Parathyroid adenoma (tissue), 2 donors: ENCODE measurements at regions not wholly inside any gene's neighbourhood (a gene's known extent, or its start where the extent isn't known, plus 50 kb on each side); places are given as distances from the start of the nearest gene placed in this dataset.
A peak's percentile ranks its signal among the peaks of the same experiment; 100 is the strongest.

Experiments used
- H2AFZ ChIP-seq: fragments of 300-600 bp; sonication (generic); one replicate; pipeline ENCODE4 v1.7.0; 2017; ENCODE audit warnings: antibody characterized with exemption, mild to moderate bottlenecking
- H3K27ac ChIP-seq: fragments of 300-600 bp; sonication (generic); one replicate; pipeline ENCODE4 v1.7.0; 2017
- H3K27me3 ChIP-seq: fragments of 300-600 bp; sonication (generic); one replicate; pipeline ENCODE4 v1.7.0; 2017; ENCODE audit warnings: low read length; ENCODE audit not compliant: control insufficient read depth, insufficient read depth
- H3K36me3 ChIP-seq: fragments of 300-600 bp; sonication (generic); one replicate; pipeline ENCODE4 v1.7.0; 2017; ENCODE audit warnings: low read length; ENCODE audit not compliant: control insufficient read depth, insufficient read depth
- H3K4me1 ChIP-seq: fragments of 300-600 bp; sonication (generic); one replicate; pipeline ENCODE4 v1.7.0; 2017; ENCODE audit warnings: control low read depth
- H3K4me2 ChIP-seq: fragments of 300-600 bp; sonication (generic); one replicate; pipeline ENCODE4 v1.7.0; 2017; ENCODE audit warnings: low read length
- H3K4me3 ChIP-seq: fragments of 300-600 bp; sonication (generic); one replicate; pipeline ENCODE4 v1.7.0; 2017; ENCODE audit warnings: low read depth, low read length
- H3K79me2 ChIP-seq: fragments of 300-600 bp; sonication (generic); one replicate; pipeline ENCODE4 v1.7.0; 2017; ENCODE audit warnings: control low read depth
- H3K9ac ChIP-seq: fragments of 300-600 bp; sonication (generic); one replicate; pipeline ENCODE4 v1.7.0; 2017; ENCODE audit warnings: mild to moderate bottlenecking
- H3K9me3 ChIP-seq: fragments of 300-600 bp; sonication (generic); one replicate; pipeline ENCODE4 v1.7.0; 2017; ENCODE audit warnings: low read length; ENCODE audit not compliant: control insufficient read depth
- TF ChIP-seq, protein P1 (sequence below): fragments of 300-600 bp; sonication (generic); IDR thresholded peaks from one replicate; pipeline ENCODE4 v1.7.0; 2017; ENCODE audit warnings: antibody characterized with exemption, mild to moderate bottlenecking
- donor health status: primary hyperparathyroidism.

DNA sequence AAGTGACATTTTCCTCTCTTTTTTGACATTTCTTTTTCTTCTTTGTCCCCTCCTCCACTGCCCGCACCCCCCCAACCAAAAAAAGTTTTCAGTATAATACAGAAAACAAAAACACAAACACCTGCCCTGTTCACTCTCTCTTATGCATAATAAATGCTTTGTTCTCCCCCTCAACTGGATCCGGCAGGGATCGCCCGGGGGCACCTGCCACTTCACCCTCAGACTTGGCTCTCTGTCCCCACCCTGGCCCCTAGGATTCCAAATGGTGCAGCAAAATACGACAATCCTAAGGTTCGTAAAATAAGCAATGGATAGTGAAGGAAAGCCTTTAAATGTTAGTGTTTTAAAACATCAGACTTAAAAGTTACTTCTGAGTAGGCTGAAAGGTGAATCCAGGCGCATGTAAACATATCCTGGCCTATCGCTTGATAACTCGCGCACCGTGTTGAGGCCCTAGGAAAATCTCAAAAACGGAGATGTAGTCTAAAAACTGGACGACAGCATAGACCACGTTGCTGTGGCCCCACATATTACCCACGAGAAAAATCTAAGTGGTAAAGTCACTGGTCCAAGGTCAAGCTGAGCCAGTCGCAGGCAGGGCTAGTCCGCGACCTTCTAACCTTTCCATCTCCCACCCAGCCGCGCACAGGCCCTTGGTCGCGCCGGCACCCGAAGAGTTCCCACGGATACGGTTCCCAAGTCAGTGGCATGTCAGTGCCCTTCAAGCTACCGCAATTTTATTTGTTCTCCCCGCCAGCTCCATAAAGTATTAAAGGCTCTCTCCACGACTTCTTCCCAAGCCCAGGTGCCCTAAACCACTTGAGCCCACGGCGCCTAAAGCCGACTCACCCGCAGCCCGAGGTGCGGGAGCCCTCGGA is 130.8 kb downstream of the OGFRL1 start:
- H3K4me3 ChIP-seq = peak overlapping the region; percentile 94
- TF ChIP-seq, protein P1, sequence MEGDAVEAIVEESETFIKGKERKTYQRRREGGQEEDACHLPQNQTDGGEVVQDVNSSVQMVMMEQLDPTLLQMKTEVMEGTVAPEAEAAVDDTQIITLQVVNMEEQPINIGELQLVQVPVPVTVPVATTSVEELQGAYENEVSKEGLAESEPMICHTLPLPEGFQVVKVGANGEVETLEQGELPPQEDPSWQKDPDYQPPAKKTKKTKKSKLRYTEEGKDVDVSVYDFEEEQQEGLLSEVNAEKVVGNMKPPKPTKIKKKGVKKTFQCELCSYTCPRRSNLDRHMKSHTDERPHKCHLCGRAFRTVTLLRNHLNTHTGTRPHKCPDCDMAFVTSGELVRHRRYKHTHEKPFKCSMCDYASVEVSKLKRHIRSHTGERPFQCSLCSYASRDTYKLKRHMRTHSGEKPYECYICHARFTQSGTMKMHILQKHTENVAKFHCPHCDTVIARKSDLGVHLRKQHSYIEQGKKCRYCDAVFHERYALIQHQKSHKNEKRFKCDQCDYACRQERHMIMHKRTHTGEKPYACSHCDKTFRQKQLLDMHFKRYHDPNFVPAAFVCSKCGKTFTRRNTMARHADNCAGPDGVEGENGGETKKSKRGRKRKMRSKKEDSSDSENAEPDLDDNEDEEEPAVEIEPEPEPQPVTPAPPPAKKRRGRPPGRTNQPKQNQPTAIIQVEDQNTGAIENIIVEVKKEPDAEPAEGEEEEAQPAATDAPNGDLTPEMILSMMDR = no peak
- no peaks in the 10 kb centered on the region for H3K27me3 ChIP-seq
- H3K4me1 ChIP-seq = peaks cover 5% of the 10 kb centered on the region
- peak overlapping the region; percentile 8 for H3K9ac ChIP-seq
- H3K79me2 ChIP-seq = peaks cover 29% of the 10 kb centered on the region
- no peaks in the 10 kb centered on the region for H3K36me3 ChIP-seq
- peak overlapping the region; percentile 89 for H2AFZ ChIP-seq
- peak overlapping the region; percentile 75 for H3K27ac ChIP-seq
- H3K4me2 ChIP-seq = peak overlapping the region; percentile 93
- no peaks in the 10 kb centered on the region for H3K9me3 ChIP-seq

DNA sequence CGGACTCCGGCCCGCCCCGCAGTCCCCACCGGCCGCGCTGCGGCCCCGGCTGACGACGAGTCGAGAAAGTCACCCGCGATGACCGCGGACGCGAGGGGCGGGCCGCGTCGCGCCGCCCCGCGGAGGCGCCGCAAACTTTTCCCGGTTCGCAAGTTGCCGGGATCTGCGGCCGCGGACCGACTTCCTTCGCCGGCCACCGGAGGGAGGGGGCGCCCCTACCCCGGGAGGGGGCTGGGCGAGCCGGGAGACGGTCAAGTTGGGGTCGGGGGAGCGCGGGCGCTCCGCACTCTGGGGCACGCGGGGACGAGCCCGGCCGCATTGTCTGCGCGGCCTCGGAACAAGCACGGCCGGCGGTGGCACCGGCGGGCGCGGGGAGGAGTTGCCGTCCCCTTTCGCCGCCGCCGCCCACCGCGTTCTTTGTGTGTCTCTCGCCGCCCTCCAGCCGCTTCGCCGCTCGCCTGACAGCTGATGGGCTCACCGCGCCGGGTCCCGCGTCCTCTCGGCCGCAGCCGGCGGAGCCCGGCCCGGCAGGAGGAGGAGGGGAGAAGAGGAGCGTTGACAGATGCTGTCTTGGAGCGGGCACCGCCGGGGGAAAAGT is 131.6 kb downstream of the OGFRL1 start:
- H3K4me1 ChIP-seq = peaks cover 5% of the 10 kb centered on the region
- TF ChIP-seq, protein P1 = peak; percentile 36
- peak overlapping the region; percentile 75 for H3K27ac ChIP-seq
- H3K4me2 ChIP-seq = peak overlapping the region; percentile 93
- H3K4me3 ChIP-seq = peak overlapping the region; percentile 94
- no peaks in the 10 kb centered on the region for H3K27me3 ChIP-seq
- no peaks in the 10 kb centered on the region for H3K36me3 ChIP-seq
- peak overlapping the region; percentile 4 for H3K9ac ChIP-seq
- H3K9me3 ChIP-seq = no peaks in the 10 kb centered on the region
- H3K79me2 ChIP-seq = peaks cover 26% of the 10 kb centered on the region
- H2AFZ ChIP-seq = peak overlapping the region; percentile 89

DNA sequence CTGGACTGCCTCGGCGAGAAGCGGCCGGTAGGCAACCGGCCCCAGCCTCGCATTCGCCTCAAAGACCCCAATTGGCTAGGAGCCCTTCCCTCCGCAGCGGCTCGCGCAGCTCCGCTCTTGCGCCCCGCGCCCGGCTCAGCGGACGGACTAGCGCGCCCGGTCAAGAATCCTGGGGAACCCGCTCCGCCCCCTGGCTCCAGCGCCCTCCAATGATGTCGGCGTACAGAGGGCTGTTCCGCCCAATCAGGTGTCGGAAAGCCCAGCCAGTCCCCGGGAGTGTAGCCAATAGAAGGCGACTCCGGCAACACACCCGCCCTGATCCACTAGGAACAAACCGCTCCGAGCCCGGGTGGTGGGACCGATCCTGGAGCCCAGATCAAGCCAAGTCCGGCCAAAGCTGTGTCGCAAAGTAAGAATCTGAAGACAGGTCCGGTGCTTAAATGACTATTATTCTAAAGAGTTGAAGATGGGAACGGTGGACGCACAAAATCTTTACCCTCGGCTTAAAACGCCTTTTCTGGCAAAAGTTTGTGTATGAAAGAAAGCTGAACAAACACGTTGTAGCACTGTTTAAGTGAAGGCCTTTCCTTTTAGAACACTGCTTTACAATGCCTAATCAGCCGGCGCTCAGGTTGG is 132.2 kb downstream of the OGFRL1 start:
- H3K27ac ChIP-seq = peak overlapping the region; percentile 75
- peak overlapping the region; percentile 94 for H3K4me3 ChIP-seq
- H3K36me3 ChIP-seq = no peaks in the 10 kb centered on the region
- H3K27me3 ChIP-seq = no peaks in the 10 kb centered on the region
- peaks cover 5% of the 10 kb centered on the region for H3K4me1 ChIP-seq
- peak overlapping the region; percentile 4 for H3K9ac ChIP-seq
- no peaks in the 10 kb centered on the region for H3K9me3 ChIP-seq
- peak overlapping the region; percentile 93 for H3K4me2 ChIP-seq
- H3K79me2 ChIP-seq = peaks cover 21% of the 10 kb centered on the region
- TF ChIP-seq, protein P1 = no peak
- peak overlapping the region; percentile 89 for H2AFZ ChIP-seq

DNA sequence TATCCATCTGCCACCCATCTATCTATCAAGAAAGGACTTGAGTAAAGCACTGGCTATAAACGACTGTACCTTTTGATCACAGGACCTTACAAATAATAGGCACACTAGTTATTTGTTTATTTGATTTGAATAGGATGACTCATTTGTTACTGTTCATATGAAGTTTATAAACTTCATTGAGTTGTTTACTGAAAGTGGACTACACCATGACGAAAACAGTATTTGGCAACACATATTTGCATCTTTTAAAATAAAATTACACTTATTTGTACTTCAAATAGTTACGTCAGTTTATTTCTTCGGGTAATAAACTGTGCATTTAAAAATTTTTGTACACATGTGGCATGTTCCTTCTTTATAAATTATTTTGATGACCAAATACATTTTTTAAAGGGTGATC is 133.0 kb downstream of the OGFRL1 start:
- Histone ChIP-seq H3K79me2 (peaks cover 20% of the 10 kb centered on the region), H3K4me3 (peak overlapping the region; percentile 94), H3K27ac (no peak overlapping the region), H3K27me3 (no peaks in the 10 kb centered on the region), H3K9me3 (no peaks in the 10 kb centered on the region), H2AFZ (peak overlapping the region; percentile 89), H3K9ac (no peak overlapping the region), H3K36me3 (no peaks in the 10 kb centered on the region), H3K4me2 (peak overlapping the region; percentile 93), H3K4me1 (peaks cover 5% of the 10 kb centered on the region)
- TF ChIP-seq, protein P1 = no peak
